Neural cell (in vitro differentiated cells): ENCODE measurements at regions not wholly inside any gene's neighbourhood (a gene's known extent, or its start where the extent isn't known, plus 50 kb on each side); places are given as distances from the start of the nearest gene placed in this dataset.

Source experiments
- CTCF ChIP-seq: fragments of 450-650 bp; IDR thresholded peaks from 2 replicates; pipeline ENCODE4 v1.5.1; 2014; ENCODE audit warnings: antibody characterized with exemption, mild to moderate bottlenecking, moderate library complexity; ENCODE audit not compliant: poor library complexity, severe bottlenecking
- EP300 ChIP-seq: fragments of 450-650 bp; conservative IDR thresholded peaks from 2 replicates; pipeline ENCODE4 v1.6.1; 2014; ENCODE audit warnings: antibody characterized with exemption, mild to moderate bottlenecking, moderate library complexity; ENCODE audit not compliant: poor library complexity, severe bottlenecking
- EZH2 ChIP-seq: fragments of 200-600, 300-800 bp; shearing (Covaris generic), sonication (generic); IDR thresholded peaks from 2 replicates; pipeline ENCODE4 v1.6.1; 2014; ENCODE audit warnings: antibody characterized with exemption, low read length, borderline replicate concordance, mild to moderate bottlenecking; ENCODE audit not compliant: insufficient read depth, poor library complexity, severe bottlenecking
- MXI1 ChIP-seq: fragments of 450-650 bp; conservative IDR thresholded peaks from 2 replicates; pipeline ENCODE4 v1.6.1; 2014; ENCODE audit warnings: antibody characterized with exemption, mild to moderate bottlenecking; ENCODE audit not compliant: poor library complexity, severe bottlenecking
- POLR2AphosphoS5 ChIP-seq: IDR thresholded peaks from 2 replicates; pipeline ENCODE4 v1.6.1; 2012
- RAD21 ChIP-seq: fragments of 450-650 bp; conservative IDR thresholded peaks from 2 replicates; pipeline ENCODE4 v1.6.1; 2014; ENCODE audit warnings: antibody characterized with exemption, mild to moderate bottlenecking, moderate library complexity
- SMC3 ChIP-seq: fragments of 450-650 bp; conservative IDR thresholded peaks from 2 replicates; pipeline ENCODE4 v1.6.1; 2014; ENCODE audit warnings: antibody characterized with exemption, mild to moderate bottlenecking, moderate library complexity; ENCODE audit not compliant: poor library complexity
- TF ChIP-seq, protein P1 (sequence below): IDR thresholded peaks from 2 replicates; pipeline ENCODE4 v1.6.1; 2012; ENCODE audit warnings: borderline replicate concordance

DNA sequence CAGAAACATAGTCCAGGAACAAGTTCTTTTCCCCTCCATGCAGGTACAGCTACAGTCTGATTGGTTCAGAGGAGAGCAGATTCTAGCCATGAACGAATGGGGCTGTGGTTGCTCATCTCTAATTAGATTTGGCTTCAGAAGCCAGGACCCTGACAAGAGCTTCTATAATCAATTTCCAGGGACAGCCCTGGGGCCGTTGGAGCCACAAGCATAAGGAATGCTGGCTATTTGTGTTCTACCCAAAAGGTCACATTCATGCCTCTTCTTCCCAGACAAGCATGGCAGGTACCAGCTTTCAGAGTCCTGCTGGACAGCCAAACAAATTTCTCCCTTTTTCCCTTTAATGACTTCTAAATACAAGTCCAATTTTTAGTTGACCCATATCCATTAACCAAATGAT is 215.5 kb upstream of the LRTM1 start:
- no peak for TF ChIP-seq CTCF
- TF ChIP-seq, protein P1, sequence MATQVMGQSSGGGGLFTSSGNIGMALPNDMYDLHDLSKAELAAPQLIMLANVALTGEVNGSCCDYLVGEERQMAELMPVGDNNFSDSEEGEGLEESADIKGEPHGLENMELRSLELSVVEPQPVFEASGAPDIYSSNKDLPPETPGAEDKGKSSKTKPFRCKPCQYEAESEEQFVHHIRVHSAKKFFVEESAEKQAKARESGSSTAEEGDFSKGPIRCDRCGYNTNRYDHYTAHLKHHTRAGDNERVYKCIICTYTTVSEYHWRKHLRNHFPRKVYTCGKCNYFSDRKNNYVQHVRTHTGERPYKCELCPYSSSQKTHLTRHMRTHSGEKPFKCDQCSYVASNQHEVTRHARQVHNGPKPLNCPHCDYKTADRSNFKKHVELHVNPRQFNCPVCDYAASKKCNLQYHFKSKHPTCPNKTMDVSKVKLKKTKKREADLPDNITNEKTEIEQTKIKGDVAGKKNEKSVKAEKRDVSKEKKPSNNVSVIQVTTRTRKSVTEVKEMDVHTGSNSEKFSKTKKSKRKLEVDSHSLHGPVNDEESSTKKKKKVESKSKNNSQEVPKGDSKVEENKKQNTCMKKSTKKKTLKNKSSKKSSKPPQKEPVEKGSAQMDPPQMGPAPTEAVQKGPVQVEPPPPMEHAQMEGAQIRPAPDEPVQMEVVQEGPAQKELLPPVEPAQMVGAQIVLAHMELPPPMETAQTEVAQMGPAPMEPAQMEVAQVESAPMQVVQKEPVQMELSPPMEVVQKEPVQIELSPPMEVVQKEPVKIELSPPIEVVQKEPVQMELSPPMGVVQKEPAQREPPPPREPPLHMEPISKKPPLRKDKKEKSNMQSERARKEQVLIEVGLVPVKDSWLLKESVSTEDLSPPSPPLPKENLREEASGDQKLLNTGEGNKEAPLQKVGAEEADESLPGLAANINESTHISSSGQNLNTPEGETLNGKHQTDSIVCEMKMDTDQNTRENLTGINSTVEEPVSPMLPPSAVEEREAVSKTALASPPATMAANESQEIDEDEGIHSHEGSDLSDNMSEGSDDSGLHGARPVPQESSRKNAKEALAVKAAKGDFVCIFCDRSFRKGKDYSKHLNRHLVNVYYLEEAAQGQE = no peak
- no peak for TF ChIP-seq MXI1
- no peak for TF ChIP-seq SMC3
- no peak for TF ChIP-seq EZH2
- no peak for TF ChIP-seq EP300
- TF ChIP-seq POLR2AphosphoS5 = no peak
- TF ChIP-seq RAD21 = no peak
